Panc1 (cell line): ENCODE measurements at regions not wholly inside any gene's neighbourhood (a gene's known extent, or its start where the extent isn't known, plus 50 kb on each side); places are given as distances from the start of the nearest gene placed in this dataset.

Source experiments
- ATAC-seq: fragments of 200-7000 bp; cut with Tn5 transposase; 2 replicates; pipeline ENCODE4 v1.9.1; 2020; ENCODE audit warnings: mild to moderate bottlenecking, moderate library complexity
- BruUV-seq: library from RNA; stranded (reverse); fragments of 400-500 nt; replicated peaks from 2 replicates; lab custom pipeline; 2021; lab: Mats Ljungman, UMichigan
- CTCF ChIA-PET: fragments of 300-600 bp; sonication (Branson Sonifier 250); formaldehyde crosslinking; loops from one replicate; lab custom pipeline; 2022; ENCODE audit warnings: antibody characterized with exemption; lab: Charles Lee
- POLR2A ChIA-PET: fragments of 300-600 bp; sonication (Branson Sonifier 250); formaldehyde crosslinking; loops from one replicate; lab custom pipeline; 2022; ENCODE audit warnings: antibody characterized with exemption; lab: Charles Lee
- DNase-seq: peaks from one replicate; pipeline ENCODE4 v3.0.0-alpha.2; 2010; ENCODE audit warnings: low read depth, low spot score
- H3K27ac ChIP-seq: 2 replicates; pipeline ENCODE4 v1.5.1; 2011; ENCODE audit warnings: mild to moderate bottlenecking, low read length, inconsistent platforms
- H3K27me3 ChIP-seq: fragments of 200-500 bp; sonication (Bioruptor generic); 2 replicates; pipeline ENCODE4 v1.6.0; 2014; ENCODE audit warnings: low read length, inconsistent platforms; ENCODE audit not compliant: control insufficient read depth, insufficient read depth
- H3K36me3 ChIP-seq: fragments of 200-500 bp; sonication (Bioruptor generic); 2 replicates; pipeline ENCODE4 v1.5.1; 2014; ENCODE audit warnings: inconsistent platforms, mild to moderate bottlenecking, low read length, moderate library complexity; ENCODE audit not compliant: control insufficient read depth, insufficient read depth
- H3K4me1 ChIP-seq: 2 replicates; pipeline ENCODE4 v1.5.1; 2011; ENCODE audit warnings: inconsistent platforms, mild to moderate bottlenecking, low read length, moderate library complexity; ENCODE audit not compliant: control insufficient read depth, insufficient read depth
- H3K4me3 ChIP-seq, 2 experiments: 2 replicates each; pipeline ENCODE4 v1.5.1; 2011 to 2012; ENCODE audit warnings: low read depth in 2 of 2, low read length in 2 of 2, mild to moderate bottlenecking in 2 of 2, inconsistent platforms in 1 of 2, moderate library complexity in 1 of 2
- H3K9me3 ChIP-seq: fragments of 200-500 bp; sonication (Bioruptor generic); 2 replicates; pipeline ENCODE4 v1.5.1; 2014; ENCODE audit warnings: low read depth, mild to moderate bottlenecking, inconsistent platforms, low read length, moderate library complexity; ENCODE audit not compliant: control insufficient read depth, insufficient read depth
- CTCF ChIP-seq: fragments of 450-650 bp; IDR thresholded peaks from 2 replicates; pipeline ENCODE4 v1.5.1; 2017; ENCODE audit warnings: mild to moderate bottlenecking
- POLR2AphosphoS5 ChIP-seq: IDR thresholded peaks from 2 replicates; pipeline ENCODE4 v1.6.1; 2012; ENCODE audit warnings: mild to moderate bottlenecking, low read depth, low read length, moderate library complexity
- REST ChIP-seq, 2 experiments: IDR thresholded peaks; 2 replicates each; pipeline ENCODE4 v1.6.1; 2011 to 2012; ENCODE audit warnings: low read depth in 2 of 2, control low read depth in 1 of 2, low read length in 1 of 2, mild to moderate bottlenecking in 1 of 2, moderate library complexity in 1 of 2; ENCODE audit not compliant: insufficient read depth in 1 of 2
- SIN3A ChIP-seq: IDR thresholded peaks from 2 replicates; pipeline ENCODE4 v1.6.1; 2012; ENCODE audit warnings: low read depth, mild to moderate bottlenecking, low read length, moderate library complexity, borderline replicate concordance; ENCODE audit not compliant: insufficient read depth
- TCF7L2 ChIP-seq: IDR thresholded peaks from 2 replicates; pipeline ENCODE4 v1.6.1; 2011; ENCODE audit warnings: mild to moderate bottlenecking, low read depth, low read length, inconsistent platforms
- in situ Hi-C: cut with HindIII; loops from 2 replicates; pipeline ENCODE4 v1.10.0; 2016; ENCODE audit warnings: low sequenced_read_pairs, low pct_unique_long_range_greater_than_20kb
- intact Hi-C: fragments of 100-400 bp; cut with micrococcal nuclease; formaldehyde crosslinking; loops from one replicate; pipeline ENCODE4 v1.10.0; 2022; ENCODE audit not compliant: unreplicated experiment

- no peaks in the 10 kb centered on the region for H3K9me3 ChIP-seq
- ATAC-seq, result no peak
- intact Hi-C loops, result no loop called here
- no peak overlapping the region for H3K4me3 ChIP-seq
- no peak overlapping the region for H3K27ac ChIP-seq
- in situ Hi-C loops, result no loop called here
- H3K36me3 ChIP-seq, result no peaks in the 10 kb centered on the region
- no peak for DNase-seq
- no TSS peak for BruUV-seq
- ChIA-PET POLR2A (no interaction called here), CTCF (no interaction called here)
- no peaks in the 10 kb centered on the region for H3K4me1 ChIP-seq
- H3K27me3 ChIP-seq, result no peaks in the 10 kb centered on the region
- TF ChIP-seq TCF7L2, result no peak
- TF ChIP-seq REST (IDR thresholded peaks at IDR 0.05; ENCODE audit: insufficient read depth in 1 of 2, low read depth in 2 of 2, low read length in 1 of 2), result no peak
- no peak for TF ChIP-seq SIN3A
- no peak for TF ChIP-seq POLR2AphosphoS5
- no peak for TF ChIP-seq CTCF
These were observed 72.1 kb downstream of the COPRS start for GRCh38 chr17:31786796-31787481.

GRCh38 chr17:31780483-31780882, 78.6 kb downstream of the COPRS start:
- Histone ChIP-seq H3K4me1 (no peaks in the 10 kb centered on the region), H3K36me3 (no peaks in the 10 kb centered on the region), H3K9me3 (no peaks in the 10 kb centered on the region), H3K27ac (no peak overlapping the region), H3K27me3 (no peaks in the 10 kb centered on the region), H3K4me3 (no peak overlapping the region)
- ATAC-seq, result no peak
- in situ Hi-C loops, result no loop called here
- intact Hi-C loops, result no loop called here
- POLR2A ChIA-PET, result no interaction called here
- CTCF ChIA-PET, result no interaction called here
- TF ChIP-seq POLR2AphosphoS5 (no peak), CTCF (no peak), SIN3A (no peak), TCF7L2 (no peak), REST (IDR thresholded peaks at IDR 0.05; ENCODE audit: insufficient read depth in 1 of 2, low read depth in 2 of 2, low read length in 1 of 2) (no peak)
- BruUV-seq, result no TSS peak
- DNase-seq, result no peak
